Astrocyte (in vitro differentiated cells and primary cell): ENCODE measurements at regions not wholly inside any gene's neighbourhood (a gene's known extent, or its start where the extent isn't known, plus 50 kb on each side); places are given as distances from the start of the nearest gene placed in this dataset.

Experiments
- DNase-seq: peaks from one replicate; pipeline ENCODE4 v3.0.0-alpha.2; 2010; ENCODE audit warnings: low read depth
- FAIRE-seq: peaks from 2 replicates; lab custom pipeline; 2011; peaks lifted over from hg19 to GRCh38; lab: Jason Lieb, UNC
- H2AFZ ChIP-seq: 2 replicates; pipeline ENCODE4 v1.6.0; 2012; ENCODE audit warnings: low read depth, low read length, inconsistent platforms
- H3K27ac ChIP-seq: 2 replicates; pipeline ENCODE4 v1.5.1; 2011; ENCODE audit warnings: low read depth, low read length, inconsistent platforms
- H3K27me3 ChIP-seq: 2 replicates; pipeline ENCODE4 v1.6.0; 2011; ENCODE audit warnings: low read length, inconsistent platforms; ENCODE audit not compliant: insufficient read depth
- H3K36me3 ChIP-seq: 2 replicates; pipeline ENCODE4 v1.5.1; 2011; ENCODE audit warnings: low read length, inconsistent platforms; ENCODE audit not compliant: insufficient read depth
- H3K4me1 ChIP-seq: 2 replicates; pipeline ENCODE4 v1.5.1; 2011; ENCODE audit warnings: low read length, inconsistent platforms; ENCODE audit not compliant: insufficient read depth
- H3K4me2 ChIP-seq: 2 replicates; pipeline ENCODE4 v1.6.0; 2012; ENCODE audit warnings: low read length, inconsistent platforms
- H3K4me3 ChIP-seq: 2 replicates; pipeline ENCODE4 v1.5.1; 2011; ENCODE audit warnings: low read depth, mild to moderate bottlenecking, low read length, inconsistent platforms; ENCODE audit not compliant: insufficient read depth
- H3K79me2 ChIP-seq: 2 replicates; pipeline ENCODE4 v1.6.0; 2012; ENCODE audit warnings: mild to moderate bottlenecking, low read length, inconsistent platforms; ENCODE audit not compliant: insufficient read depth
- H3K9ac ChIP-seq: 2 replicates; pipeline ENCODE4 v1.6.0; 2012; ENCODE audit warnings: mild to moderate bottlenecking, low read length, inconsistent platforms
- H3K9me3 ChIP-seq: 2 replicates; pipeline ENCODE4 v1.5.1; 2012; ENCODE audit warnings: low read depth, mild to moderate bottlenecking, low read length, inconsistent platforms; ENCODE audit not compliant: insufficient read depth
- H4K20me1 ChIP-seq: 2 replicates; pipeline ENCODE4 v1.6.0; 2012; ENCODE audit warnings: low read length, inconsistent platforms; ENCODE audit not compliant: insufficient read depth
- H3K27ac Mint-ChIP-seq: one replicate; pipeline ENCODE4 v1.8.0; 2021; ENCODE audit warnings: mild to moderate bottlenecking, mixed read lengths; ENCODE audit not compliant: unreplicated experiment
- H3K27me3 Mint-ChIP-seq: one replicate; pipeline ENCODE4 v1.8.0; 2021; ENCODE audit warnings: low read depth, mixed read lengths; ENCODE audit not compliant: unreplicated experiment
- H3K36me3 Mint-ChIP-seq: one replicate; pipeline ENCODE4 v1.8.0; 2021; ENCODE audit warnings: low read depth, mixed read lengths; ENCODE audit not compliant: unreplicated experiment
- H3K4me1 Mint-ChIP-seq: one replicate; pipeline ENCODE4 v1.8.0; 2021; ENCODE audit warnings: low read depth, mixed read lengths; ENCODE audit not compliant: unreplicated experiment
- H3K4me3 Mint-ChIP-seq: one replicate; pipeline ENCODE4 v1.8.0; 2021; ENCODE audit warnings: mild to moderate bottlenecking, moderate library complexity, mixed read lengths; ENCODE audit not compliant: unreplicated experiment
- H3K9me3 Mint-ChIP-seq: one replicate; pipeline ENCODE4 v1.8.0; 2021; ENCODE audit warnings: mild to moderate bottlenecking, mixed read lengths; ENCODE audit not compliant: unreplicated experiment
- CTCF ChIP-seq: IDR thresholded peaks from 2 replicates; pipeline ENCODE4 v1.5.1; 2011; ENCODE audit warnings: low read depth, mild to moderate bottlenecking, inconsistent platforms, low read length, moderate library complexity; ENCODE audit not compliant: insufficient read depth
- EZH2 ChIP-seq: IDR thresholded peaks from 2 replicates; pipeline ENCODE4 v1.6.1; 2012; ENCODE audit warnings: mild to moderate bottlenecking, low read length, inconsistent platforms; ENCODE audit not compliant: insufficient read depth

- FAIRE-seq (no peak), DNase-seq (peak; percentile 13)
- H3K27me3 Mint-ChIP-seq: no peaks in the 10 kb centered on the region
- H3K4me1 Mint-ChIP-seq: peaks cover 4% of the 10 kb centered on the region
- H3K4me3 Mint-ChIP-seq: no peak overlapping the region
- no peaks in the 10 kb centered on the region for H3K9me3 ChIP-seq
- TF ChIP-seq EZH2 (no peak), CTCF (no peak)
- no peak overlapping the region for H3K27ac Mint-ChIP-seq
- no peak overlapping the region for H3K9ac ChIP-seq
- H3K27me3 ChIP-seq: no peaks in the 10 kb centered on the region
- H3K27ac ChIP-seq: no peak overlapping the region
- H3K9me3 Mint-ChIP-seq: no peaks in the 10 kb centered on the region
- H3K36me3 Mint-ChIP-seq: no peaks in the 10 kb centered on the region
- no peaks in the 10 kb centered on the region for H3K79me2 ChIP-seq
- no peak overlapping the region for H2AFZ ChIP-seq
- no peaks in the 10 kb centered on the region for H4K20me1 ChIP-seq
- H3K4me3 ChIP-seq: no peak overlapping the region
- no peaks in the 10 kb centered on the region for H3K36me3 ChIP-seq
- no peaks in the 10 kb centered on the region for H3K4me1 ChIP-seq
- H3K4me2 ChIP-seq: no peak overlapping the region
These were observed 66.4 kb upstream of the FBXO28 start for GRCh38 chr1:224047538-224047937.

- H3K36me3 Mint-ChIP-seq: no peaks in the 10 kb centered on the region
- no peaks in the 10 kb centered on the region for H3K79me2 ChIP-seq
- TF ChIP-seq EZH2: no peak
- no peak for TF ChIP-seq CTCF
- no peak overlapping the region for H3K9ac ChIP-seq
- peaks cover 6% of the 10 kb centered on the region for H3K27me3 Mint-ChIP-seq
- no peaks in the 10 kb centered on the region for H3K4me1 Mint-ChIP-seq
- no peak overlapping the region for H3K4me3 ChIP-seq
- DNase-seq (no peak), FAIRE-seq (no peak)
- no peak overlapping the region for H3K27ac Mint-ChIP-seq
- H3K9me3 Mint-ChIP-seq: no peaks in the 10 kb centered on the region
- no peak overlapping the region for H3K4me3 Mint-ChIP-seq
- H3K36me3 ChIP-seq: no peaks in the 10 kb centered on the region
- no peaks in the 10 kb centered on the region for H3K4me1 ChIP-seq
- H3K4me2 ChIP-seq: no peak overlapping the region
- no peaks in the 10 kb centered on the region for H4K20me1 ChIP-seq
- H2AFZ ChIP-seq: no peak overlapping the region
- no peak overlapping the region for H3K27ac ChIP-seq
- no peaks in the 10 kb centered on the region for H3K9me3 ChIP-seq
- H3K27me3 ChIP-seq: peaks cover 3% of the 10 kb centered on the region
These were observed 68.4 kb upstream of the FBXO28 start for GRCh38 chr1:224045556-224045955.

- no peak for FAIRE-seq
- no peak overlapping the region for H3K27ac ChIP-seq
- no peaks in the 10 kb centered on the region for H4K20me1 ChIP-seq
- H3K79me2 ChIP-seq: no peaks in the 10 kb centered on the region
- Mint-ChIP-seq H3K4me3 (no peak overlapping the region), H3K27ac (no peak overlapping the region), H3K27me3 (peaks cover 6% of the 10 kb centered on the region), H3K4me1 (no peaks in the 10 kb centered on the region), H3K36me3 (no peaks in the 10 kb centered on the region), H3K9me3 (no peaks in the 10 kb centered on the region)
- H3K4me2 ChIP-seq: no peak overlapping the region
- H3K9me3 ChIP-seq: no peaks in the 10 kb centered on the region
- peaks cover 3% of the 10 kb centered on the region for H3K27me3 ChIP-seq
- H3K4me3 ChIP-seq: no peak overlapping the region
- no peaks in the 10 kb centered on the region for H3K4me1 ChIP-seq
- H3K36me3 ChIP-seq: no peaks in the 10 kb centered on the region
- no peak overlapping the region for H3K9ac ChIP-seq
- DNase-seq: no peak
- no peak for TF ChIP-seq EZH2
- no peak for TF ChIP-seq CTCF
- no peak overlapping the region for H2AFZ ChIP-seq
These were observed 69.5 kb upstream of the FBXO28 start for GRCh38 chr1:224044420-224044819.
